ENCODE measurements at regions not wholly inside any gene's neighbourhood (a gene's known extent, or its start where the extent isn't known, plus 50 kb on each side); places are given as distances from the start of the nearest gene placed in this dataset.

DNA sequence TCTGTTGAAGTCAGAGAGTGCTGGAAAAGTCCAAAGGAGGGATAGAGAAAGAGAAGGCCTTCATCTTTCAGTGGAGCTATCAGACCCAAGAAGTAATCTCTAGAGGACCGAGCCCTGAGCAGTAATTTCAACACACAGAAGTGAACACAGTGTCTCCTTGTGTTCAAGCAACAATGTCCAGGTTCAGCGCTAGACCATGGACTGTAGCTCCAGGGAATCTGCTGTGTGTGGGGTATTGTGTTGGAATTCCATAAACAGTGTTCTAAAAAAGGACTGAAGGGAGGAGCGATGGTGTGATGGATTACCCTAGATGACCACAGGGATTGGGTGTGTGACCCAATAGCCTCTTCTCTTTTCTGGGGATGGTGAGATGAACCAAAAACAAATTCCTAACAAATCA, 165.9 kb downstream of the BLID start:
- TF ChIP-seq, protein P1, sequence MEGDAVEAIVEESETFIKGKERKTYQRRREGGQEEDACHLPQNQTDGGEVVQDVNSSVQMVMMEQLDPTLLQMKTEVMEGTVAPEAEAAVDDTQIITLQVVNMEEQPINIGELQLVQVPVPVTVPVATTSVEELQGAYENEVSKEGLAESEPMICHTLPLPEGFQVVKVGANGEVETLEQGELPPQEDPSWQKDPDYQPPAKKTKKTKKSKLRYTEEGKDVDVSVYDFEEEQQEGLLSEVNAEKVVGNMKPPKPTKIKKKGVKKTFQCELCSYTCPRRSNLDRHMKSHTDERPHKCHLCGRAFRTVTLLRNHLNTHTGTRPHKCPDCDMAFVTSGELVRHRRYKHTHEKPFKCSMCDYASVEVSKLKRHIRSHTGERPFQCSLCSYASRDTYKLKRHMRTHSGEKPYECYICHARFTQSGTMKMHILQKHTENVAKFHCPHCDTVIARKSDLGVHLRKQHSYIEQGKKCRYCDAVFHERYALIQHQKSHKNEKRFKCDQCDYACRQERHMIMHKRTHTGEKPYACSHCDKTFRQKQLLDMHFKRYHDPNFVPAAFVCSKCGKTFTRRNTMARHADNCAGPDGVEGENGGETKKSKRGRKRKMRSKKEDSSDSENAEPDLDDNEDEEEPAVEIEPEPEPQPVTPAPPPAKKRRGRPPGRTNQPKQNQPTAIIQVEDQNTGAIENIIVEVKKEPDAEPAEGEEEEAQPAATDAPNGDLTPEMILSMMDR (IDR thresholded peaks at IDR 0.05), result no peak
- no peak for TF ChIP-seq POLR2A (IDR thresholded peaks at IDR 0.05)

All from testis (tissue), 2 donors.